H1 (cell line): ENCODE measurements at regions not wholly inside any gene's neighbourhood (a gene's known extent, or its start where the extent isn't known, plus 50 kb on each side); places are given as distances from the start of the nearest gene placed in this dataset.

Source experiments
- CHD7 ChIP-seq: fragments of 300-600 bp; sonication (generic); IDR thresholded peaks from 2 replicates; pipeline ENCODE4 v1.7.1; 2012; ENCODE audit warnings: low read length, moderate library complexity, mild to moderate bottlenecking, inconsistent platforms; ENCODE audit not compliant: insufficient replicate concordance
- JUND ChIP-seq: IDR thresholded peaks from 2 replicates; pipeline ENCODE4 v1.6.1; 2011; ENCODE audit warnings: mild to moderate bottlenecking, improper control_type of control experiment, low read length
- SUZ12 ChIP-seq: fragments of 200-600 bp; sonication (generic); IDR thresholded peaks from 2 replicates; pipeline ENCODE4 v1.6.1; 2012; ENCODE audit warnings: mild to moderate bottlenecking, inconsistent platforms, low read length, moderate library complexity, mixed read lengths

GRCh38 chr1:94677714-94678113 lies 136.2 kb upstream of the F3 start (continued):
- TF ChIP-seq CHD7 (no peak), JUND (no peak), SUZ12 (no peak)
